T-helper 1 cell treated with Interleukin-12 subunit alpha and Interleukin-12 subunit beta and Interleukin-4 antibody, amounts not matched to agents 30 ng/mL and 1 ng/mL, for 36 hours (primary cell): ENCODE measurements at regions not wholly inside any gene's neighbourhood (a gene's known extent, or its start where the extent isn't known, plus 50 kb on each side); places are given as distances from the start of the nearest gene placed in this dataset.
"Not testable (repeated sequence)": the region's sequence is repeated elsewhere in the genome, so short reads cannot be mapped to it uniquely, and the experiment has no call there.

ENCODE experiments used
- intact Hi-C: fragments of 100-400 bp; cut with micrococcal nuclease; formaldehyde crosslinking; loops from one replicate; pipeline ENCODE4 v1.15.1; 2024

DNA sequence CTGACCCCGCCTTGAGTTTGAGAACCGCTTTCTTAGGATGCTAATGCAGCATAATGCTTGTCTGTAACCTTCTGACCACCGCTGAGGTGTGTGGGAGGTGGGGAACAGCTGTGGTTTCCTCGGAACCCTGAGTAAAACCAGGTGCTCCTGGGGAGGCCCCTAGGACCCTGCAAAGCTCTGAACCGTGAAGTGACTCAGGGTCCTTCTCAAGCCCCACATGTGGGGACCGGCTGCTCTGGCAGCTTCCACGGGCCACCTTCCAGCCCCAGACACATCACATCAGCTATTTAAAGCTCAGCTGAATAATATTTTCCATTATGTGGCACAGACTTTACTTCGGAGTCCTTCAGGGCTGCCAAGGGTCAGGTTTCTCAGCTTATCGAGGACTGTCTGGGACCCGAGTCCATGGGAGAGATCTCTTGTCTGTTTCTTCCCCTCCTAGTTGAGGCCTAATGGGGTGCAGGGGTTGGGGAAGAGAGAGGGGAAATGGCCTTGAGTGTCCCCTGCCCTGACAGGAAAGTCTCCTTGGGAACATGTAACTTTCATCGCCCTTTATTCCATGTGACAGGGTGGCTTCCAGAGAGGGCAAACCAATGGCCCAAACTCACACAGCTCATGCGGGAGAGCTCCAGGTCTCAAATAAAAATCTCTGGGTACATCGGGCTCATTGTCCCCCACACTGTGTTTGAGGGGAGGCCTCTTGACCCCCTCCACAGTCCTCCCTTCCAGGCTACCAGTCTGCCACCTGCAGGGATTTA is 186.1 kb upstream of the SLC24A3 start:
- intact Hi-C loops = no loop called here

DNA sequence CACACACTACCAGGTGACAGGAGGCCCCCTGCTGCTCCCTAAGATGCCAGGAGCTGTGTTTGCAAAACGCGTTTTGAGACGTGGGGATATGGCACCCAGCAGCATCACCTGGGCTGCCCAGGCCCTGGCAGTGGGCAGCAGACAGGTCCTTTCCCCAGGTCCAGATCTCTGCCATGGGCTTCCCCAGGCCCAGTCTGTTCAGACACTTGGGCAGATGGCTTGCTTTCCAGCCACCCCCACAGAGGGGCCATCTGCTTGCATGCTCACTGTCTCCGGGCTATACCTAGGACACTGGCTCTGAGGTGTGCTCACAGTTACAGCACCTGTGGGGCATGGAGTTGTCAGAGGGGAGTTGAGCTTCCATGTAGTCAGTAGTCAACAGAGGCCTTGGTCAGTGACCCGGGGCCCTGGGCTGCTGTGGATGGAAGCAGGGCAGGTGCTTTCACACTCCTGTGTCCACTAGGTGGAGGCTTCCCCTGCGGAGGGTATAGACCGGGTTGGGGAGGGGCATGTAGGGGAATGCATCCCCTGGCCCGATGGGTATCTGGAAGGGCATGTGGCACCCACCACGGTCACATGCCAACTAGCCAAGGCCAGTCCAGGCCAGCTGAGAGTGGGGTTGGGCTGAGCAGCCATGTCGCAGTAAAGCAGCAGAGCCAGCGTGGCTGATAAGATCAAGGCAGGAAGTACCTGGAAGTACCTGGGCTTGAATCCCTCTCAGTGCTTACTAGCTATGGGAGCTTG is 185.4 kb upstream of the SLC24A3 start:
- intact Hi-C loops = no loop called here

DNA sequence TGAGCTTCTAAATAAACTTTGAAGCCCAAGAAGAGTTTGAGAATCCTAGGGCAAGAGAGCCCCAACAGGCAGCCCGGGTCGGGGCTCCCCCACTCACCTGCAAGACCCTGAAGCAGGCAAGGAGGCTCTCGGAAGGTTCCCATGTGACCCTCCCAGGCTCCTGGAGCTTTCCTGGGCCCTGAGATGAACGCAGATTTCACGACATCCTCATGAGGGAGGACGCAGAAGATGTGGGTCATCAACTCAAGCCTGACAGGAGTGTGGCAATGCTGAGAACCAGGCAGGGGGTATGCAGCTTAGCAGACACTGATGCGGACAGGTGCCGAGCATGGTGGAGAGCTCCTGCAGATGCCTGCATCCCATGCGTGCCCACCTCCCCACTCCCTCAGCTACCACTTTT is 184.5 kb upstream of the SLC24A3 start:
- intact Hi-C loops = no loop called here

GRCh38 chr20:19041787-19042186 is 170.7 kb upstream of the SLC24A3 start:
- intact Hi-C loops = no loop called here

DNA sequence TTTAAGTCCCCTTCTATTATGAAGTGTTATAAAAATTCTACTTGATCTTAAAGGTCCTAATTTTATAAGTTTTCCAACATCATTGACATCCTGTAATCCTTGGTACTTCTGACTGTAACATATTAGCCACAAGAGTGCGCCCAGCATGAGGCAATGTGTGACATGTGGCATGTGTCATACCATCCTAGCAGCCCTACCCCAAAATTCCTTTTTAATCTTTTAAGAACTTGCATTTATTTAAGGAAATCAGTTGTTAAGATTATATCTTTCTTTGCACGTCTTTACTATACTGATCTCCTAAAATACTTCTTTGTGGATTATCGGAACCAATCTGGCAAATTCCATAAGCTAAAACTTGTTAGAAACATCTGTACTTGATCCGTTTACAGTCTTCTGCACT is 167.1 kb upstream of the SLC24A3 start:
- intact Hi-C loops = no loop called here

DNA sequence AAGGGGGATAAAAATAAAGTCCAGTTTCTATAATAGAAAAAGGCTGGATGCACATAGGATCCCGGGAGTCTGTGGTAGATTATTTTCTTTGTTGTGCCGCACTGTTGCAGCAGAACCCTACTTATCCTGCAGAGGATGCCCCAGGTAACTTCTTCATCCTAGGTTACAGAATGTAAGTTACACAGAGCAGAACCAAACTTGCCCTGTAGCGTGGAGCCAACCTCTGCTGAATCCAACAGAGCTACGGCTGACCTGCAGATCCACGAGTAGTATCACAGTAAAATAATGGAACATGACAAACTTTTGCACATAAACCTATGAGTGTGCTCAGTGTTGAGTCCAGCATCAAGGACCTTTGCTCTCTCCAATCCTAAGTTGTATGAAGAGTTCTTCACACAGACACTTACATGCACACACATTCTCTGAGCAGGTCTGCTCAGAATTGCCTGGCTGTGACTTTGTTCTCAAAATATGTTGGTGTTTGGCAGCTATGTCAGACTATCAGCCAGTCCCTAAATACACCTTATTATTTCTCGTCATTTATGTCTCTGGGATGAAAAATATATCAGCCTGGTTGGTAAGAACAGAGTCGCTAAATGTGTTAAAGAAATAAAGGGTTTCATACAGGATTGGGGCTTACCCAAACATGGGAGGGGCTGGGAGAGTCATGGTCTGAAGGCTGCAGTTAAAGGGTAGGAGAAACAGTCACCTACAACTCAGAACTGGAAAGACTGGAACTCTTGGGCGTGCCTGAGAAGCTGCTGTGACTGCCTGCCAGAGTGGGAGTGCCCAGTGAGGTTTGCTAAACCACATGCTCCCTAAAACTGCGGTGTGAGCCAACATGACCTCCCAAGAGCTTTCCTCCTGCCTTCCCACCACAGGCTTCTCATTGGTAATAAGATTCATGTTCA is 165.1 kb upstream of the SLC24A3 start:
- intact Hi-C loops = no loop called here

- intact Hi-C loops = no loop called here
Observed at GRCh38 chr20:19047951-19048296, 164.5 kb upstream of the SLC24A3 start.

- intact Hi-C loops = no loop called here
Observed at GRCh38 chr20:19048995-19049501, 163.4 kb upstream of the SLC24A3 start.

GRCh38 chr20:19049514-19049913 is 162.9 kb upstream of the SLC24A3 start:
- intact Hi-C loops = no loop called here

- intact Hi-C loops = loop anchor here (1.0 to 2.0 kb wide), 2 partner anchors 424 to 644 kb away; no protein-coding TSS in a partner anchor
Observed at GRCh38 chr20:19056909-19057308, 155.5 kb upstream of the SLC24A3 start.

DNA sequence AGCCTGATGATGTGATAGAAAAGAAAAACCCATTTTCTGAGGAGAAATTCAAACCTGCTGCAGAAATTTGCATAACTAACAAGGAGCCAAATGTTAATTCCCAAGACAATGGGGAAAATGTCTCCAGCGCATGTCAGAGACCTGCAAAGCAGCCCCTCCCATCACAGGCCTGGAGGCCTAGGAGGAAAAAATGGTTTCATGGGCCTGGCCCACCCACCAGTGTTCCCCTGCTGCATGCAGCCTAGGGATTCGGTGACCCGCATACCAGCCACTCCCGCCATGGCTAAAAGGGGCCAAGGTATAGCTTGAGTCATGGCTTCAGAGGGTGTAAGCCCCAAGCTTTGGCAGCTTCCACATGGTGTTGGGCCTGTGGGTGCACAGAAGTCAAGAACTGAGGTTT is 147.7 kb upstream of the SLC24A3 start:
- intact Hi-C loops = not testable (repeated sequence)

DNA sequence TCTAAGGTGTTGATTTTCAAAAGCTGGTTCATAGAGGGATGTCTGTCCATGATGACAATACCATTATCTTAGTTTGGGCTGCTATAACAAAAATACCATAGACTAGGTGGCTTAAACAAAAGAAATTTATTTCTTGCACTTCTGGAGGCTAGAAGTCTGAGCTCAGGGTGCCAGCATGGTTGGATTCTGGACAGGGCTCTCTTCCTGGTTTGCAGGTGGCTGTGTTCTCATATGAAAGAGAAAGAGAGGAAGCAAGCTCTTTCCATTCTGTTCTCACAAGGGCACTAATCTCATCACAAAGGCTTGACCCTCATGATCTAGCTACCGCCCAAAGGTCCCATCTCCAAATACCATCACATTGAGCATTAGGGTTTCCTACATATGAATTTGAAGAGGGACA is 144.5 kb upstream of the SLC24A3 start:
- intact Hi-C loops = no loop called here

DNA sequence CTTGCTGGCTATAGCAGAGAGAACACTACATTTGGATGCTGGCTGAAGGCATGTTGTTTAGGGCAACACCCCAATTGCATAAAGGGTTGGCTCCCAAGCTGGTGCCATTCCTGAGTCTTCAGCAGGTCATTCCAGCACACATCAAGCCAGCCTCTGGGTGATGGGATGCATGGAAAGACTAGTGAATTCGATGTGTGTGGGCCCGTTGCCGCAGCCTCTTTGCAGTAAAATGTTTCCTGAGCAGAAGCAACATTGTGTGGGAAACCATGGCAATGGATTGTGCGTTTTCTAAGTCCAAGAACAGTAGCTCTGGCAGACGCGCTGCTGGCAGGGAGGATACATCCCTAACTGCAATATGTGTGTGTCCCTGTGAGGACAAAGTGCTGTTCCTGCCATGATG is 142.4 kb upstream of the SLC24A3 start:
- intact Hi-C loops = no loop called here

DNA sequence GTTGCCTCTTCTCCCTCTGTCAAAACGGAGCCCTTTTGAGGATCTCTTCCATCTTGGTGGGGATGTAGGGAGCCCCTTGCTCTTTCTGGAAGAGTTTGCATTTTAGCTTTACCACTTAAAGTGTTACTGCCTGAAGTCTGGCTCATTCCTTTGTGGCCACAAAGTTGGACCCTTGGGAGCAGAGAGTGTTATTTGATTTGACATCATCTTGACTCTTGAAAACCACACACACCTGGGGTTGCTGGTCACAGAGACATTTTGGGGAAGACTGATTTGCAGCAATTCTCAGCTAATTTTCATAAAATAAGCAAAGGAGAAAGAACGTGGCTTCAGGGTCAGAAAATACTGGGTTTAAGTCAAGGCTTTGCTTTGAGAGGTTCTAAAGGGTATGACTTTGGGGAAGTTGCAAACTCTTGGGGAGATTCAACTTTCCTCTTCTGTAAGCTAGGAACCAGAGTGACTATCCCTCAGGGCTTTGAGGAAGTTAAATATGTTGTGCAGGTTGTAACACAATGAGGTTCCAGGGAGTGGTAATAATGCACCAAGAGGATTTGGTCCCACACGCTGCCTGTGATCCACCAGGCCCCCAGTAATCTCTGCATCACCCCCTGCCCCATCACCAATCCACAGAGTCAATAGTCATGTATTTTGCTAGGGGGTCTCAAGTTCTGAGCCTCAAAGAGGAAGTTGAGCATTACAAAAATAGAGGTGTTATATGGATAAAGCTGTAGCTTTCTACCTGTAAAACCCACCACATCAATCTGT is 141.6 kb upstream of the SLC24A3 start:
- intact Hi-C loops = no loop called here

GRCh38 chr20:19071446-19071725 is 141.1 kb upstream of the SLC24A3 start:
- intact Hi-C loops = no loop called here

DNA sequence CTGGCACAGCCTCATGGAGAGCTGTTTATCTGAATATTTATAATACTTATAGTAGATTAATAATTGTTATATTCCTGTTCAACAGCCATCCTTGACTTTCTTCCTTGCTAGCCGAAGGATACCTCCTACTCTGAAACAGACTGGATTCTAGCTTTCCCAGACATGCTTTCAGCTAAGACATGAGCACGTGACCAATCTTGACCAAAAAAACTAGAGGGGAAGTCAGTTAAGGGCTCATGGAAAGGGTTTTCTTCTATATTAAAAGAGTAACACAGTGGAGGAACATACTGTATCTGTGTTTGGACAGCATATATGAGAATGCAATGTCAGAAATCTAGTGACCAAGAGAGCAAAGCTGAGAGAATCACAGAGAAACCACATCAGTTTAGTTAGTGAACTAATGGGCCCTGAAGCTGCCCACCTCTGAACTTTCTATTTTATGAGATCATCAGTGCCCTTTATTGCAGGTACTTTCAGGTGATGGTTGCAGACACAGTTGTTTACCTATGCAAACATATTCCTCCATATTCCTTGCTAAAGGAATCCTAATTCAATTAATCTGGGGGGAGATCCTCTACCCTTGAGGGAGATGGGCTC is 140.4 kb upstream of the SLC24A3 start:
- intact Hi-C loops = no loop called here

DNA sequence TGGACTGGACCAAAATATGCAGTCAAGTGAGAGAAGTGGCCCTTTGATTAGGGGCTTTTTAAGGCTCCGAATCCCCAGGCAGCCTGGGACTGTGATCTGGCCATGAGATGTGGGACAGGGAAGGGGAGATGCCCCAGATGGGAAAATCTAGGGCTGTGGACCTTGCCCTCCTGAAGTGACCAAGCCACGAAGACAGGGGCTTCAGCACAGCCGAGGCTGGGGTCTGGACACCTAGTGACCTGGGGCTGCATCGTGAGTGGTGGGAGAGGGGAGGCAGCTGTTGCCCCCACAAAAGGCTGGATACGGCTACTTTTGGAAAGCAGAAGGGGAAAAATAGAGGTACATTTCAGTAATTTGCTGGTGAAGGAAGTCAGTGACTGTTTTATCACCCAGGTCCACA is 139.5 kb upstream of the SLC24A3 start:
- intact Hi-C loops = no loop called here

DNA sequence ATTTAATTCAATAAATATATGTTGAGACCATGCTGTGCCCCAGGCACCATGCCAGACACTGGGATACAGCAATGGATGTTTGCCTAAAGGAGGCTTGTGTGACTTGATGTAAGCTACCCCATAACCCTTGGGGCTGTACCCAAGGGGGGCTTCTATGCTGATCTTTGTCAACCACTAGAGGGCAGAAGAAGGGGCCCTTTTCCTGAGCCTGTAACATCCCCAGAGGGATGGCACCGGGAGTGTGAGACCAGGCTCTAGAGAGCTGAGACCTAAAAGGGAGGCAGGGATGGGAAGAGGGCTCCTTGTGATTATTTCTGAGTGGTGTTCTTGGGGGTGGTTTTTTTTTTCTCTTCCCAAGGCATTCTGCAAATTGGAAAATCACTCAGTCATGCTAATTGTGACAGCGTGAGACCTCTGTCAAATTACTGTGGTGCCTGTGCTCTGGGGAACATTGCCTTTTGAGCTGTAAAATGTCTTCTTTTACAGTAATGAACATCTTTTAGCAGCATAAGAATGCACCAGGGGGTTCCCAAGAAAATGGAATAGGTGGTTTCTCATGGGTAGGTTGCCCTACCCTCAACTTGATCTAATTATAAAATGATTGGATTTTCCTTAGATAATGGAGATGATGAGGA is 138.7 kb upstream of the SLC24A3 start:
- intact Hi-C loops = no loop called here

DNA sequence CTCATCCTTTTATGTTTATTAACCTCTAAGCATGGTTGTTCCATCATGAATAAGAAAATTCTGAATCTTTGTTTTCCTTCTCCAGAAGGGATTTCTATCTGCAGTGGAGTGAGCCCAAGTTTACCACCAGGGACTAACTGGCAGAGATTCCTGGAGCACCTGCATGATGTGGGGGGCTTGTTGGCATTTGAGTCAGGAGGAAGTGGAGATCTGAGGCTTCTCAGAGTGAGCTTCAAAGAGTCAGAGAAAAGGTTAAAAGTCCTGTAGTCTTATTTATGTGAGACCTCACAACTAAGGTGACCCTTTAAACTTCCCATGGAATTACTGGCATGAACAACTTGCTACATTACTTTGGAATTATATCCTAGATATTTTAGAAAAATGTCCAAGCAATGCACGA is 138.1 kb upstream of the SLC24A3 start:
- intact Hi-C loops = no loop called here

DNA sequence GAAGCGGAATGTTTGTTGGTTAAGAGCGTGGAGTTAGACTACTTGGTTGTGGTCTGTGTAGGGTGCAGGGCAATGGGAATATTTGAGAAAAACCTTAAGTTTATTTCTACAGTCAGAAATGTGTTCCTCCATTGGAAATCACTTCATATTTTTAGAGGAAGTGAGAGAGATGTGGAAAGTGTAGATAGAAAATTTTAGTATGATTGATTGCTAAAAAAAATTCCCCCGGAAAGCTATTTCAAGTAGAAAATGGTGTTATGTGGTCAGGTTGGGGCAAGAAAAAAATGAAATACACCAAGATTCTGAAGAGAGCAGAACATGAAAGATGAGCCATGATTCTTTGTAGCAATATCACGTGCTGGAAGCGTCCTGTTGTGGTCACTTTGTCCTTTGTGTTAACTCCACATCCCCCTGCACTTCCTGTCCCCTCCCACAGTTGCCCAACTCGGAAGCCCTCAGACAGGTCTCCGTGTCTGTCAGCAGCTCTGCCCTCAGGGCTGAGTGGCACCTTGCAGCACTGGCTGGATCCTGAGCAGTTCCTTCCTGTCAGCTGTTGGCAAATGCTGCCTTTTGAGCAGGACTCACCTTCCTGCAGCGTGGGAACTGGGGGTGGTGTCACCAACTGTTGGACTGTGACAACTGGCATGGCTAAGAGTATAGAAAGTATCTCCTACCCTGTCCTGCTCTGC is 137.5 kb upstream of the SLC24A3 start:
- intact Hi-C loops = no loop called here
